ENCODE measurements at regions not wholly inside any gene's neighbourhood (a gene's known extent, or its start where the extent isn't known, plus 50 kb on each side); places are given as distances from the start of the nearest gene placed in this dataset.

DNA sequence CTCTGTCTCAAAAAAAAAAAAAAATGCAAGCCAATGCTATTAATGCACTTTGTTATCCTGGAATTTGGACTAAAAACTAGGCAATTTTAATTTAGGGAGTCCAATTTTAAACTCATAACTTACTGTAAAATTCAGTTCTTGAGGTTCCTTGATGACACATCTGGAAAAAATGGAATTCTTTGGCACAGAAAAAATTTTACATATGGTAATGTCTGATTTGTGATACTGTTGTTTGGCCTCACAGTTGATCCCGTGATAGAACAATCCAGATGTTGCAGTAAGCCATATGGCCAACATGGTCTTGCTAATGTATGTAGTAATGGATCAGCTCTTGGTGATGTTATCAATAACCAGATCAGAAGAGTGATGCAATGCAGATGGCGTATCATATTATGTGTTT is 1089.8 kb downstream of the FLRT2 start:
- Histone ChIP-seq H3K4me3 (no peak overlapping the region), H3K4me1 (no peaks in the 10 kb centered on the region), H3K9me3 (no peaks in the 10 kb centered on the region), H3K27ac (no peak overlapping the region), H3K27me3 (no peaks in the 10 kb centered on the region), H3K36me3 (no peaks in the 10 kb centered on the region)
- intact Hi-C loops (cut with DNase I) = no loop called here
- 58% methylated on average over 2 of the region's 2 CpGs for WGBS (ENCODE audit: insufficient coverage, low coverage, low lambda C conversion rate, missing lambda C conversion rate)
- ATAC-seq (no peak), DNase-seq (no peak)
- TF ChIP-seq, protein P1, sequence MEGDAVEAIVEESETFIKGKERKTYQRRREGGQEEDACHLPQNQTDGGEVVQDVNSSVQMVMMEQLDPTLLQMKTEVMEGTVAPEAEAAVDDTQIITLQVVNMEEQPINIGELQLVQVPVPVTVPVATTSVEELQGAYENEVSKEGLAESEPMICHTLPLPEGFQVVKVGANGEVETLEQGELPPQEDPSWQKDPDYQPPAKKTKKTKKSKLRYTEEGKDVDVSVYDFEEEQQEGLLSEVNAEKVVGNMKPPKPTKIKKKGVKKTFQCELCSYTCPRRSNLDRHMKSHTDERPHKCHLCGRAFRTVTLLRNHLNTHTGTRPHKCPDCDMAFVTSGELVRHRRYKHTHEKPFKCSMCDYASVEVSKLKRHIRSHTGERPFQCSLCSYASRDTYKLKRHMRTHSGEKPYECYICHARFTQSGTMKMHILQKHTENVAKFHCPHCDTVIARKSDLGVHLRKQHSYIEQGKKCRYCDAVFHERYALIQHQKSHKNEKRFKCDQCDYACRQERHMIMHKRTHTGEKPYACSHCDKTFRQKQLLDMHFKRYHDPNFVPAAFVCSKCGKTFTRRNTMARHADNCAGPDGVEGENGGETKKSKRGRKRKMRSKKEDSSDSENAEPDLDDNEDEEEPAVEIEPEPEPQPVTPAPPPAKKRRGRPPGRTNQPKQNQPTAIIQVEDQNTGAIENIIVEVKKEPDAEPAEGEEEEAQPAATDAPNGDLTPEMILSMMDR (IDR thresholded peaks at IDR 0.05) = no peak
- no peak for TF ChIP-seq POLR2A (IDR thresholded peaks at IDR 0.05)

DNA sequence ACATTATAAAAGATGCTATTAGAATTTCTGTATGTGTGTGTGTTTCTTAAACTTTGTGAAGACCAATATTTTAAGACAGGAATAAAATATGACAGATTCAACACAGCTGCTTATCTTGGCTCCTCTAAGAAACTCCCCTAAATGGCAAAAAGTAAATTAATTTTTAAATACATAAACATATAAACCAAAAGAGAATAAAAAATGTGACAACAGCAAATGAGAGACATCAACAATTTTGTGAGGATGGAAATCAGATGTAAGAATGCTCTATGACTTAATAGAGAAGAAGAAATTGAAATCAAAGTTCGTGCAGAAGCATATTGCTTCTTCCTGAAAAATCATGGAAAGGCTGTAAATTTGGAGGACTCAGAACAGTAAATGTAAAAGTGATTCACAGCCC is 1083.8 kb downstream of the FLRT2 start:
- Histone ChIP-seq H3K9me3 (no peaks in the 10 kb centered on the region), H3K36me3 (no peaks in the 10 kb centered on the region), H3K27ac (no peak overlapping the region), H3K4me1 (no peaks in the 10 kb centered on the region), H3K27me3 (no peaks in the 10 kb centered on the region), H3K4me3 (no peak overlapping the region)
- 15% methylated on average over 1 of the region's 1 CpG for WGBS (ENCODE audit: insufficient coverage, low coverage, low lambda C conversion rate, missing lambda C conversion rate)
- intact Hi-C loops (cut with DNase I) = no loop called here
- TF ChIP-seq, protein P1 (IDR thresholded peaks at IDR 0.05) = no peak
- TF ChIP-seq POLR2A (IDR thresholded peaks at IDR 0.05) = no peak
- ATAC-seq = no peak
- no peak for DNase-seq

DNA sequence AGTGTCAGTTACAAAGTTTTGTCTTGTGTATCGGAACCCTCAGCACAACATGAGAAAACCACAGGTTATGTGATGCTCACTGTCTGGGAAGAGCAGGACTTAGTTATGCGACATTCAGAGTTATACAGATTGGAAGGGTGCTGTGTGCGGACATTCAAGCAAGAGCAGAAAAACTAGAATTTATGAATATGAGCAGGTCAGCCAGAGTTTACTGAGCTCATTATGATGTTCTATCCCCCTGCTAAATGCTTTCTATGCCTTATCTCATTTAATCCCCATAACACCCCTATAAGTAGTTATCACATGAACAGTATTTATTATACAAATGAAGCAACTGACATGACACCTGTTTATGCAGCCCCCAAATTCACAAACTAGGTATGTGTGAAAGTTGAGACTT is 1083.2 kb downstream of the FLRT2 start:
- Histone ChIP-seq H3K36me3 (no peaks in the 10 kb centered on the region), H3K4me1 (no peaks in the 10 kb centered on the region), H3K27ac (no peak overlapping the region), H3K4me3 (no peak overlapping the region), H3K27me3 (no peaks in the 10 kb centered on the region), H3K9me3 (no peaks in the 10 kb centered on the region)
- DNase-seq = no peak
- WGBS (ENCODE audit: insufficient coverage, low coverage, low lambda C conversion rate, missing lambda C conversion rate) = 80% methylated on average over 3 of the region's 3 CpGs
- TF ChIP-seq POLR2A (IDR thresholded peaks at IDR 0.05) = no peak
- TF ChIP-seq, protein P1 (IDR thresholded peaks at IDR 0.05) = no peak
- intact Hi-C loops (cut with DNase I) = no loop called here
- no peak for ATAC-seq

DNA sequence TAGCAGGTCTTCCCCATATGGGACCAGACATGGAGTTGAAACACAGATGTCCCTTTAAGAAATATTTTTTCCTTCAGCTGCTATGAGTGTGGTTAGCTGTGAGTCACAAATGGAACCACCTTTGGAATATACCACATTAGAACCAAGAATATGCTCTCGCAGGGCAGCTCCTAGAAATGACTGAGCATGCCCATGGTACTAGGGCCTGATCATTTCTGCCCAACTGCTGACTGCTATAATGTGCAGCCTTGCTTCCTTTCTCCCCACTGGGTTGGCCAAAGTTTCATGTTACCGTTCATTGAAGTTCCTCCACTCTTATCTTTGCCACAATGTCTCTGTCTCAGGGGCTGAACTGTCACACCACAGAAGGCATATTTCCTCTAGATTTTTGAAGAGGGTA is 1074.6 kb downstream of the FLRT2 start:
- H3K27me3 ChIP-seq = no peaks in the 10 kb centered on the region
- peaks cover 0 to 2% (median 0%) of the 10 kb centered on the region in 4 donors for H3K4me1 ChIP-seq
- no peaks in the 10 kb centered on the region for H3K9me3 ChIP-seq
- no peak for TF ChIP-seq POLR2A (IDR thresholded peaks at IDR 0.05)
- TF ChIP-seq, protein P1 (IDR thresholded peaks at IDR 0.05) = no peak
- no peak for ATAC-seq
- H3K27ac ChIP-seq = no peak overlapping the region
- intact Hi-C loops (cut with DNase I) = no loop called here
- H3K4me3 ChIP-seq = no peak overlapping the region
- DNase-seq = no peak
- WGBS (ENCODE audit: insufficient coverage, low coverage, low lambda C conversion rate, missing lambda C conversion rate) = 71% methylated on average over 1 of the region's 2 CpGs
- H3K36me3 ChIP-seq = no peaks in the 10 kb centered on the region

DNA sequence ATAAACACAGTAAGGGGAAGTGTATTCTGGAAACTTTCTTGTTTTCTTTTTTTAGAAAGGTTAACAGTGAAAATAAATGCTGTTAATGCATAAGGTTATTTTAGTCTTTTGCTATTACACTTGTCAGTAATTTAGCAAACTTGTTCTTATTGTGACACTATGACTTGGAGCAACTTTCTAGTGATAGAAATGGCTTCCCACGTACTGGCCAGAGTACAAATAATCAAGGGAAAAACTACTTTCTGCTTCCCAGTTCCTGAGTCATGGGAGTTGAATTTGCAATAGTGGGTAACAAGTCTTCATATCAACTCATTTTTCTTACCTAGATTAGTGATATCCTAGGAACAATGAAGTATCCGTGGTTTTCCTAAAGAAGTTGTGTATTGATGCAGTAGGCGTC is 1072.3 kb downstream of the FLRT2 start:
- ATAC-seq = no peak
- no peaks in the 10 kb centered on the region for H3K9me3 ChIP-seq

More for the DNA sequence above, 1072.3 kb downstream of the FLRT2 start:
- Histone ChIP-seq H3K36me3 (no peaks in the 10 kb centered on the region), H3K27ac (no peak overlapping the region), H3K27me3 (no peaks in the 10 kb centered on the region), H3K4me3 (no peak overlapping the region), H3K4me1 (peaks cover 0 to 2% (median 0%) of the 10 kb centered on the region in 4 donors)
- DNase-seq = no peak
- TF ChIP-seq, protein P1 (IDR thresholded peaks at IDR 0.05) = no peak
- TF ChIP-seq POLR2A (IDR thresholded peaks at IDR 0.05) = no peak
- intact Hi-C loops (cut with DNase I) = no loop called here
- WGBS (ENCODE audit: insufficient coverage, low coverage, low lambda C conversion rate, missing lambda C conversion rate) = 63% methylated on average over 3 of the region's 3 CpGs

Data from right lobe of liver (tissue), 6 donors.